ENCODE measurements at regions not wholly inside any gene's neighbourhood (a gene's known extent, or its start where the extent isn't known, plus 50 kb on each side); places are given as distances from the start of the nearest gene placed in this dataset.

GRCh38 chr1:163537809-163538208 lies 216.1 kb downstream of the NUF2 start:
- SMC1A ChIA-PET (ENCODE audit: uncharacterized antibody, unreplicated experiment): no interaction called here
- intact Hi-C loops (cut with micrococcal nuclease; ENCODE audit: unreplicated experiment): no loop called here
- BruUV-seq (replicated peaks): no TSS peak

DNA sequence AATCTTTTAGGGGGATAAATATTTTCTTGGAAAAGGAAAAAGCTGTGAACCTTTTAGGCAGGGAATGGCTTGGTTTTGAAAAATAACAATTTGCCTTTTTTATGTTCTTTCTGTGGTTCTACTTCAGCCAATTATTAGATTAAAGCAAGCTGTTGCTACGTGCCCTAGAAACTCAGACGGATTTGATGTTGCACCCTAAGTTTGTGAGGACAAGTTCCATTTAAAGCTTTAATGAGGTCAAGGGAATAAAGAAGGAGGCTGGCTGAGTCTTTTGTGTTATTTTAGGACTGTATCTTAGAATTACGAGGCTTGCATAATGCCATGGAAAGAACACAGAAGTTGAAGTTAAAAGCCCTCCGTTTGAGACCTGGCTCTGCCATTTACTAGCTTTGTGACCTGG lies 216.9 kb downstream of the NUF2 start:
- intact Hi-C loops (cut with micrococcal nuclease; ENCODE audit: unreplicated experiment): no loop called here
- DNase-seq (ENCODE audit: low read depth, low spot score): no peak
- ATAC-seq: no peak
- H3K27me3 ChIP-seq (replicated peaks in 1 of 2; ENCODE audit: control insufficient read depth in 2 of 2, insufficient read depth in 2 of 2, low read length in 1 of 2): no peaks in the 10 kb centered on the region
- no peak overlapping the region for H3K27ac ChIP-seq (ENCODE audit: control insufficient read depth, insufficient read depth)
- no peaks in the 10 kb centered on the region for H3K4me1 ChIP-seq (ENCODE audit: control insufficient read depth, insufficient read depth, low read length)
- no peak overlapping the region for H3K9ac ChIP-seq (ENCODE audit: control insufficient read depth, insufficient read depth, low read length)
- no TSS peak for BruUV-seq (replicated peaks)
- H3K79me2 ChIP-seq (ENCODE audit: control insufficient read depth, insufficient read depth, low read length): no peaks in the 10 kb centered on the region
- no peaks in the 10 kb centered on the region for H4K20me1 ChIP-seq (ENCODE audit: control insufficient read depth, insufficient read depth)
- H3K4me3 ChIP-seq: no peak overlapping the region
- CTCF ChIA-PET: interaction anchor here (0.7 to 1.3 kb wide), 2 partner anchors 10 to 1249 kb away, joined by 3 read pairs; no protein-coding TSS in a partner anchor
- POLR2A ChIA-PET: no interaction called here
- in situ Hi-C loops (cut with MboI): loop anchor here (10.0 kb wide), 1 partner anchor 1076 kb away; no protein-coding TSS in a partner anchor
- no peak for FAIRE-seq
- TF ChIP-seq RBBP5 (conservative IDR thresholded peaks at IDR 0.05) (no peak), TARDBP (IDR thresholded peaks at IDR 0.05; ENCODE audit: borderline replicate concordance) (no peak), MXI1 (IDR thresholded peaks at IDR 0.05; ENCODE audit: low read depth, low read length) (no peak), ZNF217 (IDR thresholded peaks at IDR 0.05) (no peak), SMAD1 (IDR thresholded peaks at IDR 0.05; ENCODE audit: low read depth, partially characterized antibody) (no peak), WRNIP1 (IDR thresholded peaks at IDR 0.05; ENCODE audit: borderline replicate concordance, low read depth, low read length) (no peak), CREM (IDR thresholded peaks at IDR 0.05; ENCODE audit: low read depth) (no peak)
- SMC1A ChIA-PET (ENCODE audit: uncharacterized antibody, unreplicated experiment): no interaction called here
- H3K4me2 ChIP-seq (ENCODE audit: control insufficient read depth, insufficient read depth): no peak overlapping the region
- H2AFZ ChIP-seq (ENCODE audit: control insufficient read depth, low read depth, low read length): no peak overlapping the region
- no peaks in the 10 kb centered on the region for H3K9me3 ChIP-seq (replicated peaks; ENCODE audit: control insufficient read depth, insufficient read depth, low read length)
- RAD21 ChIA-PET (ENCODE audit: unreplicated experiment): no interaction called here
- WGBS (ENCODE audit: insufficient coverage, insufficient replicate concordance, low lambda C conversion rate, missing lambda C conversion rate): 13% methylated on average over 4 of the region's 4 CpGs
- H3K36me3 ChIP-seq (ENCODE audit: control insufficient read depth in 2 of 2, insufficient read depth in 2 of 2, low read length in 1 of 2): no peaks in the 10 kb centered on the region

More at GRCh38 chr1:163537809-163538208, 216.1 kb downstream of the NUF2 start:
- no peaks in the 10 kb centered on the region for H3K79me2 ChIP-seq (ENCODE audit: control insufficient read depth, insufficient read depth, low read length)
- FAIRE-seq (no peak), ATAC-seq (no peak), DNase-seq (ENCODE audit: low read depth, low spot score) (no peak)
- RAD21 ChIA-PET (ENCODE audit: unreplicated experiment): no interaction called here
- no peaks in the 10 kb centered on the region for H3K36me3 ChIP-seq (ENCODE audit: control insufficient read depth in 2 of 2, insufficient read depth in 2 of 2, low read length in 1 of 2)
- CTCF ChIA-PET: interaction anchor here (1.3 kb wide), 1 partner anchor 9 kb away, joined by 6 read pairs; no protein-coding TSS in a partner anchor
- no peak overlapping the region for H3K4me2 ChIP-seq (ENCODE audit: control insufficient read depth, insufficient read depth)
- no peak overlapping the region for H3K4me3 ChIP-seq
- no peaks in the 10 kb centered on the region for H3K27me3 ChIP-seq (replicated peaks in 1 of 2; ENCODE audit: control insufficient read depth in 2 of 2, insufficient read depth in 2 of 2, low read length in 1 of 2)
- POLR2A ChIA-PET: no interaction called here
- in situ Hi-C loops (cut with MboI): loop anchor here (10.0 kb wide), 1 partner anchor 1077 kb away; no protein-coding TSS in a partner anchor
- no peak overlapping the region for H3K9ac ChIP-seq (ENCODE audit: control insufficient read depth, insufficient read depth, low read length)
- no peak overlapping the region for H3K27ac ChIP-seq (ENCODE audit: control insufficient read depth, insufficient read depth)
- 79% methylated on average over 1 of the region's 1 CpG for WGBS (ENCODE audit: insufficient coverage, insufficient replicate concordance, low lambda C conversion rate, missing lambda C conversion rate)
- no peak overlapping the region for H2AFZ ChIP-seq (ENCODE audit: control insufficient read depth, low read depth, low read length)
- no peaks in the 10 kb centered on the region for H3K4me1 ChIP-seq (ENCODE audit: control insufficient read depth, insufficient read depth, low read length)
- no peaks in the 10 kb centered on the region for H4K20me1 ChIP-seq (ENCODE audit: control insufficient read depth, insufficient read depth)
- H3K9me3 ChIP-seq (replicated peaks; ENCODE audit: control insufficient read depth, insufficient read depth, low read length): no peaks in the 10 kb centered on the region
- TF ChIP-seq ETV6 (conservative IDR thresholded peaks at IDR 0.05 in 1 of 2, IDR thresholded peaks at IDR 0.05 in 1 of 2; ENCODE audit: borderline replicate concordance in 1 of 2, low read depth in 1 of 2) (no peak), SMC3 (IDR thresholded peaks at IDR 0.05; ENCODE audit: borderline replicate concordance, low read length) (no peak), POU2F2 (IDR thresholded peaks at IDR 0.05; ENCODE audit: borderline replicate concordance, low read depth, low read length) (no peak), CREB1 (IDR thresholded peaks at IDR 0.05; ENCODE audit: low read depth) (no peak)
